Panc1 (cell line): ENCODE measurements at regions not wholly inside any gene's neighbourhood (a gene's known extent, or its start where the extent isn't known, plus 50 kb on each side); places are given as distances from the start of the nearest gene placed in this dataset.

Source experiments
- ATAC-seq: fragments of 200-7000 bp; cut with Tn5 transposase; 2 replicates; pipeline ENCODE4 v1.9.1; 2020; ENCODE audit warnings: mild to moderate bottlenecking, moderate library complexity
- BruUV-seq: library from RNA; stranded (reverse); fragments of 400-500 nt; replicated peaks from 2 replicates; lab custom pipeline; 2021; lab: Mats Ljungman, UMichigan
- CTCF ChIA-PET: fragments of 300-600 bp; sonication (Branson Sonifier 250); formaldehyde crosslinking; loops from one replicate; lab custom pipeline; 2022; ENCODE audit warnings: antibody characterized with exemption; lab: Charles Lee
- POLR2A ChIA-PET: fragments of 300-600 bp; sonication (Branson Sonifier 250); formaldehyde crosslinking; loops from one replicate; lab custom pipeline; 2022; ENCODE audit warnings: antibody characterized with exemption; lab: Charles Lee
- DNase-seq: peaks from one replicate; pipeline ENCODE4 v3.0.0-alpha.2; 2010; ENCODE audit warnings: low read depth, low spot score
- H3K27ac ChIP-seq: 2 replicates; pipeline ENCODE4 v1.5.1; 2011; ENCODE audit warnings: mild to moderate bottlenecking, low read length, inconsistent platforms
- H3K27me3 ChIP-seq: fragments of 200-500 bp; sonication (Bioruptor generic); 2 replicates; pipeline ENCODE4 v1.6.0; 2014; ENCODE audit warnings: low read length, inconsistent platforms; ENCODE audit not compliant: control insufficient read depth, insufficient read depth
- H3K36me3 ChIP-seq: fragments of 200-500 bp; sonication (Bioruptor generic); 2 replicates; pipeline ENCODE4 v1.5.1; 2014; ENCODE audit warnings: inconsistent platforms, mild to moderate bottlenecking, low read length, moderate library complexity; ENCODE audit not compliant: control insufficient read depth, insufficient read depth
- H3K4me1 ChIP-seq: 2 replicates; pipeline ENCODE4 v1.5.1; 2011; ENCODE audit warnings: inconsistent platforms, mild to moderate bottlenecking, low read length, moderate library complexity; ENCODE audit not compliant: control insufficient read depth, insufficient read depth
- H3K4me3 ChIP-seq, 2 experiments: 2 replicates each; pipeline ENCODE4 v1.5.1; 2011 to 2012; ENCODE audit warnings: low read depth in 2 of 2, low read length in 2 of 2, mild to moderate bottlenecking in 2 of 2, inconsistent platforms in 1 of 2, moderate library complexity in 1 of 2
- H3K9me3 ChIP-seq: fragments of 200-500 bp; sonication (Bioruptor generic); 2 replicates; pipeline ENCODE4 v1.5.1; 2014; ENCODE audit warnings: low read depth, mild to moderate bottlenecking, inconsistent platforms, low read length, moderate library complexity; ENCODE audit not compliant: control insufficient read depth, insufficient read depth
- CTCF ChIP-seq: fragments of 450-650 bp; IDR thresholded peaks from 2 replicates; pipeline ENCODE4 v1.5.1; 2017; ENCODE audit warnings: mild to moderate bottlenecking
- POLR2AphosphoS5 ChIP-seq: IDR thresholded peaks from 2 replicates; pipeline ENCODE4 v1.6.1; 2012; ENCODE audit warnings: mild to moderate bottlenecking, low read depth, low read length, moderate library complexity
- REST ChIP-seq, 2 experiments: IDR thresholded peaks; 2 replicates each; pipeline ENCODE4 v1.6.1; 2011 to 2012; ENCODE audit warnings: low read depth in 2 of 2, control low read depth in 1 of 2, low read length in 1 of 2, mild to moderate bottlenecking in 1 of 2, moderate library complexity in 1 of 2; ENCODE audit not compliant: insufficient read depth in 1 of 2
- SIN3A ChIP-seq: IDR thresholded peaks from 2 replicates; pipeline ENCODE4 v1.6.1; 2012; ENCODE audit warnings: low read depth, mild to moderate bottlenecking, low read length, moderate library complexity, borderline replicate concordance; ENCODE audit not compliant: insufficient read depth
- TCF7L2 ChIP-seq: IDR thresholded peaks from 2 replicates; pipeline ENCODE4 v1.6.1; 2011; ENCODE audit warnings: mild to moderate bottlenecking, low read depth, low read length, inconsistent platforms
- in situ Hi-C: cut with HindIII; loops from 2 replicates; pipeline ENCODE4 v1.10.0; 2016; ENCODE audit warnings: low sequenced_read_pairs, low pct_unique_long_range_greater_than_20kb
- intact Hi-C: fragments of 100-400 bp; cut with micrococcal nuclease; formaldehyde crosslinking; loops from one replicate; pipeline ENCODE4 v1.10.0; 2022; ENCODE audit not compliant: unreplicated experiment

- TF ChIP-seq POLR2AphosphoS5 (no peak), REST (IDR thresholded peaks at IDR 0.05; ENCODE audit: insufficient read depth in 1 of 2, low read depth in 2 of 2, low read length in 1 of 2) (no peak), SIN3A (no peak), CTCF (no peak), TCF7L2 (no peak)
- Histone ChIP-seq H3K4me1 (no peaks in the 10 kb centered on the region), H3K9me3 (no peaks in the 10 kb centered on the region), H3K27ac (no peak overlapping the region), H3K27me3 (no peaks in the 10 kb centered on the region), H3K4me3 (no peak overlapping the region), H3K36me3 (no peaks in the 10 kb centered on the region)
- ATAC-seq (no peak), DNase-seq (no peak)
- no TSS peak for BruUV-seq
- in situ Hi-C loops (no loop called here), intact Hi-C loops (no loop called here)
- POLR2A ChIA-PET: no interaction called here
- CTCF ChIA-PET: no interaction called here
Observed at GRCh38 chr4:85298037-85298436, 176.9 kb upstream of the ARHGAP24 start.

GRCh38 chr4:85302193-85302736 is 172.7 kb upstream of the ARHGAP24 start:
- ATAC-seq (no peak), DNase-seq (no peak)
- no peaks in the 10 kb centered on the region for H3K9me3 ChIP-seq
- no TSS peak for BruUV-seq
- ChIA-PET POLR2A (no interaction called here), CTCF (no interaction called here)
- no peak overlapping the region for H3K27ac ChIP-seq
- H3K4me3 ChIP-seq: no peak overlapping the region
- intact Hi-C loops (no loop called here), in situ Hi-C loops (no loop called here)
- H3K36me3 ChIP-seq: no peaks in the 10 kb centered on the region
- H3K4me1 ChIP-seq: no peaks in the 10 kb centered on the region
- TF ChIP-seq CTCF (no peak), TCF7L2 (no peak)
- no peaks in the 10 kb centered on the region for H3K27me3 ChIP-seq

GRCh38 chr4:85302756-85303155 is 172.2 kb upstream of the ARHGAP24 start:
- TF ChIP-seq REST (IDR thresholded peaks at IDR 0.05; ENCODE audit: insufficient read depth in 1 of 2, low read depth in 2 of 2, low read length in 1 of 2) (no peak), CTCF (no peak), POLR2AphosphoS5 (no peak), SIN3A (no peak), TCF7L2 (no peak)
- in situ Hi-C loops (no loop called here), intact Hi-C loops (no loop called here)
- Histone ChIP-seq H3K4me3 (no peak overlapping the region), H3K36me3 (no peaks in the 10 kb centered on the region), H3K4me1 (no peaks in the 10 kb centered on the region), H3K9me3 (no peaks in the 10 kb centered on the region), H3K27me3 (no peaks in the 10 kb centered on the region), H3K27ac (no peak overlapping the region)
- BruUV-seq: no TSS peak
- no peak for ATAC-seq
- ChIA-PET POLR2A (no interaction called here), CTCF (no interaction called here)
- DNase-seq: no peak
